Transverse colon (tissue), 4 donors: ENCODE measurements at regions not wholly inside any gene's neighbourhood (a gene's known extent, or its start where the extent isn't known, plus 50 kb on each side); places are given as distances from the start of the nearest gene placed in this dataset.

Source experiments
- DNase-seq: peaks from one replicate; pipeline ENCODE4 v3.0.0-alpha.2; 2019
- H3K27ac ChIP-seq, 4 donors: fragments of 200-600 bp; sonication (generic); 2 replicates each; pipeline ENCODE4 v1.5.1; 2016 to 2018; ENCODE audit warnings: inconsistent platforms in 4 of 4
- H3K27me3 ChIP-seq: fragments of 200-600 bp; sonication (generic); 2 replicates; pipeline ENCODE4 v1.5.1; 2017; ENCODE audit warnings: inconsistent platforms
- H3K36me3 ChIP-seq, 4 donors: fragments of 200-600 bp; sonication (generic); 2 replicates each; pipeline ENCODE4 v1.5.1; 2017 to 2019; ENCODE audit warnings: inconsistent platforms in 4 of 4
- H3K4me1 ChIP-seq, 4 donors: fragments of 200-600 bp; sonication (generic); 2 replicates each; pipeline ENCODE4 v1.5.1; 2017 to 2020; ENCODE audit warnings: inconsistent platforms in 4 of 4
- H3K4me3 ChIP-seq, 4 donors: fragments of 200-600 bp; sonication (generic); 1 replicate in 1 of 4; 2 replicates in 3 of 4; pipeline versions ENCODE4 v1.5.1 to v1.6.1; 2017 to 2019; ENCODE audit warnings: inconsistent platforms in 4 of 4
- H3K9me3 ChIP-seq, 2 donors: fragments of 200-600 bp; sonication (generic); 2 replicates each; pipeline ENCODE4 v1.5.1; 2017 to 2019; ENCODE audit warnings: inconsistent platforms in 2 of 2
- EP300 ChIP-seq: sonication (generic); formaldehyde crosslinking; IDR thresholded peaks from one replicate; pipeline ENCODE4 v1.6.1; 2017; ENCODE audit warnings: antibody characterized with exemption, low read depth
- POLR2A ChIP-seq: fragments of 450-650 bp; IDR thresholded peaks from one replicate; pipeline ENCODE4 v1.6.1; 2016; ENCODE audit warnings: antibody characterized with exemption, mild to moderate bottlenecking, moderate library complexity
- POLR2AphosphoS5 ChIP-seq, 3 donors: sonication (generic); formaldehyde crosslinking; IDR thresholded peaks; one replicate each; pipeline ENCODE4 v1.6.1; 2016; ENCODE audit warnings: antibody characterized with exemption in 3 of 3
- WGBS, 2 donors: methylation state at CpG; one replicate each; pipeline ENCODE4 v1.1.5; 2018; ENCODE audit warnings: low coverage in 1 of 2; 5-methylcytosine and 5-hydroxymethylcytosine counted together
- in situ Hi-C, 4 donors: fragments of 200-750 bp; cut with MboI; loops; one replicate each; pipeline versions ENCODE4 v1.15.0 to v1.15.1; 2017; ENCODE audit warnings: low sequenced_read_pairs in 3 of 4, low pct_ligation_motif_present in 1 of 4, low pct_unique_long_range_greater_than_20kb in 1 of 4
- intact Hi-C: fragments of 100-400 bp; cut with DNase I; formaldehyde crosslinking; loops from one replicate; pipeline ENCODE4 v1.15.1; 2023; ENCODE audit warnings: low total_unique reads
- TF ChIP-seq, protein P1 (sequence below), 5 experiments: fragments of 200-600 bp in 3 of 5; fragments of 450-650 bp in 2 of 5; sonication (generic) in 3 of 5; IDR thresholded peaks; 1 replicate in 2 of 5; 2 replicates in 3 of 5; pipeline ENCODE4 v1.5.1; 2016 to 2017; ENCODE audit warnings: antibody characterized with exemption in 5 of 5, inconsistent platforms in 3 of 5, mild to moderate bottlenecking in 2 of 5, moderate library complexity in 1 of 5

DNA sequence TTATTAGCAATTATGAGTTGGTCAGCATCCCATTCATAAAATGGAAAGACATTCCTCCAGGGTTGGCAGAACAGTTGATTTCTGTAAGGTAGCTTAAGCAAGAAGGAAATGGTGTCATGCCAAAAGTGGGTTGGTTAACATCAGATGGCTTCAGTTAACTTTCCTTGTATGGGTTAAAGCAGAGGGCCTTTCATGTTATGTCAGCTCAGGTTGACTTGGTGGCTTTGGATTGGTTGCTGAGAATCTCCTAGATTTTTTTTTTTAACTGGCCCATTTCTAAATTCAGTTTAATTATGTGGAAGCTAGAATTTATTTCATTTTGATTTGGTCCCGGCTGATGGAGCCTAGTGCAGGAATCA, 87.8 kb downstream of the BBS10 start:
- in situ Hi-C loops (no loop called here), intact Hi-C loops (no loop called here)
- WGBS, 2 donors = 88% methylated on average over 1 of the region's 1 CpG; no CpG with 5 or more reads in 1 of the 2 donors
- Histone ChIP-seq H3K36me3 (no peaks in the 10 kb centered on the region), H3K9me3 (no peaks in the 10 kb centered on the region), H3K4me1 (no peaks in the 10 kb centered on the region), H3K4me3 (no peak overlapping the region), H3K27ac (no peak overlapping the region), H3K27me3 (no peaks in the 10 kb centered on the region)
- no peak for TF ChIP-seq POLR2AphosphoS5 (IDR thresholded peaks at IDR 0.05)
- no peak for TF ChIP-seq EP300
- TF ChIP-seq POLR2A = no peak
- TF ChIP-seq, protein P1, sequence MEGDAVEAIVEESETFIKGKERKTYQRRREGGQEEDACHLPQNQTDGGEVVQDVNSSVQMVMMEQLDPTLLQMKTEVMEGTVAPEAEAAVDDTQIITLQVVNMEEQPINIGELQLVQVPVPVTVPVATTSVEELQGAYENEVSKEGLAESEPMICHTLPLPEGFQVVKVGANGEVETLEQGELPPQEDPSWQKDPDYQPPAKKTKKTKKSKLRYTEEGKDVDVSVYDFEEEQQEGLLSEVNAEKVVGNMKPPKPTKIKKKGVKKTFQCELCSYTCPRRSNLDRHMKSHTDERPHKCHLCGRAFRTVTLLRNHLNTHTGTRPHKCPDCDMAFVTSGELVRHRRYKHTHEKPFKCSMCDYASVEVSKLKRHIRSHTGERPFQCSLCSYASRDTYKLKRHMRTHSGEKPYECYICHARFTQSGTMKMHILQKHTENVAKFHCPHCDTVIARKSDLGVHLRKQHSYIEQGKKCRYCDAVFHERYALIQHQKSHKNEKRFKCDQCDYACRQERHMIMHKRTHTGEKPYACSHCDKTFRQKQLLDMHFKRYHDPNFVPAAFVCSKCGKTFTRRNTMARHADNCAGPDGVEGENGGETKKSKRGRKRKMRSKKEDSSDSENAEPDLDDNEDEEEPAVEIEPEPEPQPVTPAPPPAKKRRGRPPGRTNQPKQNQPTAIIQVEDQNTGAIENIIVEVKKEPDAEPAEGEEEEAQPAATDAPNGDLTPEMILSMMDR (IDR thresholded peaks at IDR 0.05) = no peak
- DNase-seq = no peak

DNA sequence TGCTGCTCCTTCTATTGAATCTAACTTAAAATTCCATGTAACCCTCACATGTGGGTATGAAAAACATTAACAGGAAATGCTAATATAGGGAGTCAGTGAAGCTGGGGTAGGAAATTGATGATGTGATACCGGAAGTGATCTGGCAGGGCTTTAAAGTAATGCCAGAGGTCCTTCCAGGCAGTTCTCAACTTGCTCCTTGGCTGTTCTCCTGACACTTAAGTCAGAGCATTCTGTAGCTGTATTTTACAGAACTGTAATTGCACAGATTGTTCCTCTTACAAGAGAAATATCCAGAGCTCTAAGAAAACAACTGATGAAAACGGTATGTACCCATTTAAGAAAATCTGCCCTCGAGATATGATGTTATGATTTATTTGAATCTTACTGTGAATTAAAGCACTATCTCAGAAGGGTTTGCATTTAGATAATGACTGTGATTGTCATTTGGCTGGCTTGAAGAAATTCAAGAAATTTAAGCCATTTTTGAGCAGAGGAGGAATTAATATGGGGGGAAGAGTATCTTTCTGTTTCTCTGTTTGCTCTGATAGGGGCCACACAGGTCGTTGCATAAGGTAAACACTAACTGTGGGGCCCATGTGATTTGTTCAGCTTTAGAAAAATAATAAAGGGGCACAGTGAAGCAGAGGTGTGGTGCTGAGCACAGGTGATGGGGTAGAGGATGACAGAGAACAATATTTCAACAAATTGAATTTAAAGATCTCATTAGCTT, 88.4 kb downstream of the BBS10 start:
- Histone ChIP-seq H3K9me3 (no peaks in the 10 kb centered on the region), H3K36me3 (no peaks in the 10 kb centered on the region), H3K4me1 (no peaks in the 10 kb centered on the region), H3K4me3 (no peak overlapping the region), H3K27ac (no peak overlapping the region), H3K27me3 (no peaks in the 10 kb centered on the region)
- TF ChIP-seq EP300 = no peak
- no peak for TF ChIP-seq POLR2A
- no peak for TF ChIP-seq POLR2AphosphoS5 (IDR thresholded peaks at IDR 0.05)
- TF ChIP-seq, protein P1 (IDR thresholded peaks at IDR 0.05) = no peak
- intact Hi-C loops (no loop called here), in situ Hi-C loops (no loop called here)
- DNase-seq = no peak
- 47 to 48% methylated on average over 4 of the region's 4 CpGs for WGBS, 2 donors

DNA sequence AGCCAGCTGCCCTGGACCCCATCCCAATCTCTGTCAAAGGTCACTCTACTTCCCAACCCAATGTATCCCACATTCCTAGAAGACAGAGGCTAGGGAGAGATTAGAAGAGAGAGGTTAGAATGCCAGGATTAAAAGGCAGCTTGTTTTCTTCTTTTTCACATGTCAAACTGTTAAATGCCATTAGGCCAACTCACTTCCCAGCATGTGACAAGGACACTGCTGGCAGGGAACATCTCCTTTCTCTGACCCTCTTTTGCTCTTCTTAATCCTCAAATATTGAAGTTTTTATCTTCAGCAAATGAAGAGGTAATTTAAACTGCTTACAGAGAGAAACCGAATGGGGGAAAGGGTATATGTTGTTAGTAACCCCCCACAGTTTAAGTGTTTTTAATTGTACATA, 89.1 kb downstream of the BBS10 start:
- no peaks in the 10 kb centered on the region for H3K9me3 ChIP-seq
- DNase-seq = no peak
- intact Hi-C loops = no loop called here
- H3K36me3 ChIP-seq = no peaks in the 10 kb centered on the region
- in situ Hi-C loops = no loop called here
- no peak for TF ChIP-seq POLR2A
- TF ChIP-seq, protein P1 (IDR thresholded peaks at IDR 0.05) = no peak
- no peak for TF ChIP-seq POLR2AphosphoS5 (IDR thresholded peaks at IDR 0.05)
- TF ChIP-seq EP300 = no peak
- H3K4me3 ChIP-seq = no peak overlapping the region
- no peaks in the 10 kb centered on the region for H3K4me1 ChIP-seq
- H3K27me3 ChIP-seq = no peaks in the 10 kb centered on the region
- H3K27ac ChIP-seq = no peak overlapping the region
- WGBS, 2 donors = 64 to 93% methylated on average over 1 of the region's 1 CpG

DNA sequence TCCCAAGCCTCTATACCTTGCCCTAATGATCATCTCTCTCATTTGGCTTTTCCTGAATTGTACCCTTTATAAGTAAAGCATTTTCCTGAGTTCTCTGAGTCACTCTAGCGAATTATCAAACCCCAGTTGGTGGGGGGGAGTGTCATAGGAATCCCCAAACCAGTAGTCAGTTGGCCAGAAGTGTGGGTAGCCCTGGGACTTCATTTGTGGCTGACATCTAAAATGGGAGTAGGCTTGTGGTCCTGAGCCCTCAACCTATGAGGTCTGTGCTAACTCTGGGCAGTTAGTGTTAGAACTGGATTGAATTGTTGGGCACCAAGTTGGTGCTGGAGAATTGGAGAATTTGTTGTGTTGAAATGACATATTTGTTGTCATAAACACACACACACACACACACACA, 91.3 kb downstream of the BBS10 start:
- no peak for DNase-seq
- H3K4me1 ChIP-seq = no peaks in the 10 kb centered on the region
- no peak overlapping the region for H3K4me3 ChIP-seq
- intact Hi-C loops (no loop called here), in situ Hi-C loops (no loop called here)
- no peaks in the 10 kb centered on the region for H3K9me3 ChIP-seq
- 67 to 76% methylated on average over 1 of the region's 1 CpG for WGBS, 2 donors
- H3K36me3 ChIP-seq = no peaks in the 10 kb centered on the region
- TF ChIP-seq EP300 (no peak), POLR2A (no peak), POLR2AphosphoS5 (IDR thresholded peaks at IDR 0.05) (no peak)
- TF ChIP-seq, protein P1 (IDR thresholded peaks at IDR 0.05) = no peak
- H3K27me3 ChIP-seq = no peaks in the 10 kb centered on the region
- no peak overlapping the region for H3K27ac ChIP-seq
